H9 (cell line): ENCODE measurements at regions not wholly inside any gene's neighbourhood (a gene's known extent, or its start where the extent isn't known, plus 50 kb on each side); places are given as distances from the start of the nearest gene placed in this dataset.

ENCODE experiments used
- DNase-seq: peaks from one replicate; pipeline ENCODE4 v3.0.0-alpha.2; 2017
- H2AFZ ChIP-seq: one replicate; pipeline ENCODE4 v1.6.1; 2013; ENCODE audit warnings: mild to moderate bottlenecking, low read length, control low read depth, moderate library complexity
- H2AK5ac ChIP-seq: 2 replicates; pipeline ENCODE4 v1.6.1; 2013; ENCODE audit warnings: low read length, control low read depth, mixed read lengths; ENCODE audit not compliant: insufficient read length
- H2BK120ac ChIP-seq: one replicate; pipeline ENCODE4 v1.6.1; 2013; ENCODE audit warnings: low read depth, mild to moderate bottlenecking, low read length, control low read depth, inconsistent platforms; ENCODE audit not compliant: poor library complexity, severe bottlenecking
- H2BK12ac ChIP-seq: 2 replicates; pipeline ENCODE4 v1.6.1; 2013; ENCODE audit warnings: low read length, control low read depth, mixed read lengths, low read depth; ENCODE audit not compliant: insufficient read length
- H2BK15ac ChIP-seq: 2 replicates; pipeline ENCODE4 v1.6.1; 2013; ENCODE audit warnings: low read depth, low read length, control low read depth
- H2BK20ac ChIP-seq: one replicate; pipeline ENCODE4 v1.6.1; 2013; ENCODE audit warnings: low read depth, mild to moderate bottlenecking, low read length, control low read depth, inconsistent platforms; ENCODE audit not compliant: poor library complexity, severe bottlenecking
- H2BK5ac ChIP-seq: 2 replicates; pipeline ENCODE4 v1.6.1; 2013; ENCODE audit warnings: low read length, control low read depth, mixed read lengths; ENCODE audit not compliant: insufficient read length
- H3K14ac ChIP-seq: 2 replicates; pipeline ENCODE4 v1.6.1; 2013; ENCODE audit warnings: low read length, control low read depth; ENCODE audit not compliant: insufficient read depth
- H3K18ac ChIP-seq: 2 replicates; pipeline ENCODE4 v1.6.1; 2013; ENCODE audit warnings: low read depth, mild to moderate bottlenecking, mixed read lengths, low read length, control low read depth; ENCODE audit not compliant: insufficient read length
- H3K23ac ChIP-seq: 2 replicates; pipeline ENCODE4 v1.6.1; 2013; ENCODE audit warnings: low read length, control low read depth, mixed read lengths, low read depth; ENCODE audit not compliant: insufficient read length
- H3K23me2 ChIP-seq: 2 replicates; pipeline ENCODE4 v1.6.1; 2013; ENCODE audit warnings: low read depth, mild to moderate bottlenecking, mixed read lengths, low read length, control low read depth; ENCODE audit not compliant: insufficient read length, poor library complexity, severe bottlenecking
- H3K27ac ChIP-seq: 2 replicates; pipeline ENCODE4 v1.5.1; 2013; ENCODE audit warnings: low read length, control low read depth, mixed read lengths, low read depth; ENCODE audit not compliant: insufficient read length
- H3K27me3 ChIP-seq: 2 replicates; pipeline ENCODE4 v1.6.1; 2013; ENCODE audit warnings: low read length, control low read depth, inconsistent platforms; ENCODE audit not compliant: insufficient read depth
- H3K4ac ChIP-seq: 2 replicates; pipeline ENCODE4 v1.6.1; 2013; ENCODE audit warnings: low read depth, mild to moderate bottlenecking, control low read depth, inconsistent platforms, low read length, moderate library complexity
- H3K4me1 ChIP-seq: 2 replicates; pipeline ENCODE4 v1.6.1; 2013; ENCODE audit warnings: low read length, control low read depth, inconsistent platforms; ENCODE audit not compliant: insufficient read depth
- H3K4me2 ChIP-seq: 2 replicates; pipeline ENCODE4 v1.6.1; 2013; ENCODE audit warnings: low read length, control low read depth, mixed read lengths; ENCODE audit not compliant: insufficient read length, insufficient read depth
- H3K56ac ChIP-seq: 2 replicates; pipeline ENCODE4 v1.6.1; 2013; ENCODE audit warnings: low read depth, mild to moderate bottlenecking, mixed read lengths, low read length, control low read depth; ENCODE audit not compliant: insufficient read length
- H3K79me1 ChIP-seq: 2 replicates; pipeline ENCODE4 v1.6.1; 2013; ENCODE audit warnings: low read depth, mild to moderate bottlenecking, moderate library complexity, low read length, control low read depth, inconsistent platforms; ENCODE audit not compliant: insufficient read depth, poor library complexity, severe bottlenecking
- H3K79me2 ChIP-seq: 2 replicates; pipeline ENCODE4 v1.6.1; 2013; ENCODE audit warnings: low read length, control low read depth, inconsistent platforms; ENCODE audit not compliant: insufficient read depth
- H3K9ac ChIP-seq: 2 replicates; pipeline ENCODE4 v1.6.1; 2013; ENCODE audit warnings: low read length, control low read depth, mixed read lengths; ENCODE audit not compliant: insufficient read length; ENCODE audit errors: extremely low read depth
- H3K9me3 ChIP-seq: one replicate; pipeline ENCODE4 v1.6.1; 2013; ENCODE audit warnings: low read depth, low read length, inconsistent platforms; ENCODE audit not compliant: control insufficient read depth
- H3T11ph ChIP-seq: one replicate; pipeline ENCODE4 v1.6.1; 2013; ENCODE audit warnings: mild to moderate bottlenecking, low read length, control low read depth, inconsistent platforms
- H4K20me1 ChIP-seq: one replicate; pipeline ENCODE4 v1.6.1; 2013; ENCODE audit not compliant: control insufficient read depth, insufficient read length, insufficient read depth
- H4K5ac ChIP-seq: 2 replicates; pipeline ENCODE4 v1.6.1; 2013; ENCODE audit warnings: low read depth, mild to moderate bottlenecking, mixed read lengths, low read length, control low read depth; ENCODE audit not compliant: insufficient read length
- H4K8ac ChIP-seq: replicated peaks from 2 replicates; pipeline ENCODE4 v1.6.1; 2013; ENCODE audit warnings: low read length, control low read depth, mixed read lengths, low read depth; ENCODE audit not compliant: insufficient read length
- H4K91ac ChIP-seq: 2 replicates; pipeline ENCODE4 v1.6.1; 2013; ENCODE audit warnings: low read depth, mild to moderate bottlenecking, moderate library complexity, mixed read lengths, low read length, control low read depth; ENCODE audit not compliant: insufficient read length
- H3K27ac Mint-ChIP-seq, 3 experiments: 2 replicates in 2 of 3; 3 replicates in 1 of 3; pipeline ENCODE4 v1.8.0; 2020 to 2021; ENCODE audit warnings: mixed read lengths in 3 of 3, mild to moderate bottlenecking in 1 of 3, moderate library complexity in 1 of 3
- H3K27me3 Mint-ChIP-seq: 2 replicates; pipeline ENCODE4 v1.8.0; 2021; ENCODE audit warnings: low read depth, mild to moderate bottlenecking, moderate library complexity, mixed read lengths
- H3K36me3 Mint-ChIP-seq, 3 experiments: 2 replicates in 2 of 3; 3 replicates in 1 of 3; pipeline ENCODE4 v1.8.0; 2020 to 2021; ENCODE audit warnings: low read depth in 3 of 3, mixed read lengths in 3 of 3; ENCODE audit not compliant: insufficient read depth in 1 of 3
- H3K4me1 Mint-ChIP-seq, 2 experiments: 2 replicates each; pipeline ENCODE4 v1.8.0; 2020; ENCODE audit warnings: mixed read lengths in 2 of 2
- H3K4me3 Mint-ChIP-seq, 2 experiments: 2 replicates in 1 of 2; 3 replicates in 1 of 2; pipeline ENCODE4 v1.8.0; 2020 to 2021; ENCODE audit warnings: mild to moderate bottlenecking in 2 of 2, mixed read lengths in 2 of 2, moderate library complexity in 1 of 2
- H3K9me3 Mint-ChIP-seq, 2 experiments: 2 replicates in 1 of 2; 3 replicates in 1 of 2; pipeline ENCODE4 v1.8.0; 2020; ENCODE audit warnings: mild to moderate bottlenecking in 2 of 2, mixed read lengths in 2 of 2, moderate library complexity in 1 of 2
- CTCF ChIP-seq: fragments of 200-600 bp; sonication (generic); conservative IDR thresholded peaks from 3 replicates; pipeline ENCODE4 v1.8.0; 2021; ENCODE audit warnings: antibody characterized with exemption, mild to moderate bottlenecking
- WGBS: extraction: QIAGEN DNeasy Blood & Tissue Kit; methylation state at CpG from one replicate; pipeline ENCODE4 v1.1.7; 2013; ENCODE audit warnings: missing lambda C conversion rate, low lambda C conversion rate, mixed read lengths; ENCODE audit not compliant: insufficient read length; ENCODE audit errors: extremely low coverage; 5-methylcytosine and 5-hydroxymethylcytosine counted together

GRCh38 chr1:2962946-2963345 is 58.3 kb upstream of the ACTRT2 start:
- Histone ChIP-seq H4K20me1 (no peaks in the 10 kb centered on the region), H3K9ac (no peak overlapping the region), H3K27me3 (no peaks in the 10 kb centered on the region), H3K56ac (no peak overlapping the region), H2AK5ac (no peak overlapping the region), H2BK20ac (no peak overlapping the region), H3K23ac (no peak overlapping the region), H2BK15ac (no peak overlapping the region), H3K79me1 (no peaks in the 10 kb centered on the region), H3K4me1 (no peaks in the 10 kb centered on the region), H2BK5ac (no peak overlapping the region), H4K91ac (no peak overlapping the region), H3K23me2 (no peaks in the 10 kb centered on the region), H2BK12ac (no peak overlapping the region), H3K4me2 (no peak overlapping the region), H2BK120ac (no peak overlapping the region), H3K18ac (no peak overlapping the region), H3T11ph (no peak overlapping the region), H4K8ac (no peak overlapping the region), H2AFZ (no peak overlapping the region), H3K9me3 (peaks cover 92% of the 10 kb centered on the region), H3K27ac (no peak overlapping the region), H3K14ac (no peak overlapping the region), H4K5ac (no peak overlapping the region), H3K4ac (no peak overlapping the region), H3K79me2 (no peaks in the 10 kb centered on the region)
- no peak for DNase-seq
- Mint-ChIP-seq H3K4me3 (no peak overlapping the region), H3K9me3 (peaks cover 38 to 57% of the 10 kb centered on the region in 2 experiments), H3K27ac (no peak overlapping the region), H3K4me1 (no peaks in the 10 kb centered on the region), H3K27me3 (no peaks in the 10 kb centered on the region; the same call in 1 of the 2 replicates), H3K36me3 (peaks cover 2 to 11% (median 4%) of the 10 kb centered on the region in 3 experiments; a peak in 3 of 7 replicates)
- TF ChIP-seq CTCF: no peak
- no CpG with 5 or more reads among the region's 13 CpGs for WGBS
